ENCODE measurements at regions not wholly inside any gene's neighbourhood (a gene's known extent, or its start where the extent isn't known, plus 50 kb on each side); places are given as distances from the start of the nearest gene placed in this dataset.
A peak's percentile ranks its signal among the peaks of the same experiment; 100 is the strongest.

GRCh38 chr2:24424387-24424786 is 64.1 kb upstream of the ITSN2 start:
- TF ChIP-seq EZH2phosphoT487 (IDR thresholded peaks at IDR 0.05; ENCODE audit: low read depth) (no peak), CTCF (IDR thresholded peaks at IDR 0.05; ENCODE audit: low read depth, low read length) (no peak)
- Histone ChIP-seq H3K4me2 (ENCODE audit: low read length) (no peak overlapping the region), H3K36me3 (replicated peaks; ENCODE audit: low read depth, low read length) (no peaks in the 10 kb centered on the region), H3K27me3 (ENCODE audit: low read depth, low read length) (no peaks in the 10 kb centered on the region), H2AFZ (ENCODE audit: low read depth, low read length) (no peak overlapping the region), H3K79me2 (ENCODE audit: low read length) (no peaks in the 10 kb centered on the region), H3K27ac (ENCODE audit: low read length) (no peak overlapping the region), H3K9me3 (ENCODE audit: insufficient read depth, low read length) (no peaks in the 10 kb centered on the region), H3K4me3 (ENCODE audit: low read length) (no peak overlapping the region), H3K9ac (ENCODE audit: low read length) (no peak overlapping the region), H3K4me1 (ENCODE audit: low read length) (0 out of 2 replicates have a peak, but pooled peaks cover 3% of the 10 kb centered on the region), H4K20me1 (ENCODE audit: insufficient read depth, low read length) (no peaks in the 10 kb centered on the region)

- Histone ChIP-seq H3K79me2 (ENCODE audit: low read length) (no peaks in the 10 kb centered on the region), H3K4me1 (ENCODE audit: low read length) (0 out of 2 replicates have a peak, but pooled peaks cover 3% of the 10 kb centered on the region), H3K4me3 (ENCODE audit: low read length) (no peak overlapping the region), H3K9me3 (ENCODE audit: insufficient read depth, low read length) (no peaks in the 10 kb centered on the region), H3K36me3 (replicated peaks; ENCODE audit: low read depth, low read length) (no peaks in the 10 kb centered on the region), H4K20me1 (ENCODE audit: insufficient read depth, low read length) (no peaks in the 10 kb centered on the region), H2AFZ (ENCODE audit: low read depth, low read length) (no peak overlapping the region), H3K9ac (ENCODE audit: low read length) (no peak overlapping the region), H3K27ac (ENCODE audit: low read length) (no peak overlapping the region), H3K4me2 (ENCODE audit: low read length) (no peak overlapping the region), H3K27me3 (ENCODE audit: low read depth, low read length) (no peaks in the 10 kb centered on the region)
- no peak for TF ChIP-seq EZH2phosphoT487 (IDR thresholded peaks at IDR 0.05; ENCODE audit: low read depth)
- TF ChIP-seq CTCF (IDR thresholded peaks at IDR 0.05; ENCODE audit: low read depth, low read length): no peak
These were observed 62.8 kb upstream of the ITSN2 start for GRCh38 chr2:24423095-24423494.

GRCh38 chr2:24421668-24422067 is 61.3 kb upstream of the ITSN2 start:
- Histone ChIP-seq H3K79me2 (ENCODE audit: low read length) (no peaks in the 10 kb centered on the region), H3K4me2 (ENCODE audit: low read length) (peak overlapping the region; percentile 23; the same call in 1 of the 2 replicates), H3K27ac (ENCODE audit: low read length) (no peak overlapping the region), H3K9ac (ENCODE audit: low read length) (no peak overlapping the region), H3K4me1 (ENCODE audit: low read length) (0 out of 2 replicates have a peak, but pooled peaks cover 3% of the 10 kb centered on the region), H3K9me3 (ENCODE audit: insufficient read depth, low read length) (no peaks in the 10 kb centered on the region), H3K36me3 (replicated peaks; ENCODE audit: low read depth, low read length) (no peaks in the 10 kb centered on the region), H3K27me3 (ENCODE audit: low read depth, low read length) (no peaks in the 10 kb centered on the region), H3K4me3 (ENCODE audit: low read length) (no peak overlapping the region), H4K20me1 (ENCODE audit: insufficient read depth, low read length) (no peaks in the 10 kb centered on the region), H2AFZ (ENCODE audit: low read depth, low read length) (0 out of 2 replicates have a peak overlapping the region, but pooled peaks have one; percentile 23)
- TF ChIP-seq EZH2phosphoT487 (IDR thresholded peaks at IDR 0.05; ENCODE audit: low read depth) (no peak), CTCF (IDR thresholded peaks at IDR 0.05; ENCODE audit: low read depth, low read length) (peak; percentile 89)

- Histone ChIP-seq H3K4me2 (ENCODE audit: low read length) (no peak overlapping the region), H3K27me3 (ENCODE audit: low read depth, low read length) (no peaks in the 10 kb centered on the region), H3K27ac (ENCODE audit: low read length) (no peak overlapping the region), H2AFZ (ENCODE audit: low read depth, low read length) (no peak overlapping the region), H3K4me1 (ENCODE audit: low read length) (0 out of 2 replicates have a peak, but pooled peaks cover 3% of the 10 kb centered on the region), H3K79me2 (ENCODE audit: low read length) (no peaks in the 10 kb centered on the region), H3K4me3 (ENCODE audit: low read length) (no peak overlapping the region), H4K20me1 (ENCODE audit: insufficient read depth, low read length) (no peaks in the 10 kb centered on the region), H3K9me3 (ENCODE audit: insufficient read depth, low read length) (no peaks in the 10 kb centered on the region), H3K9ac (ENCODE audit: low read length) (no peak overlapping the region), H3K36me3 (replicated peaks; ENCODE audit: low read depth, low read length) (no peaks in the 10 kb centered on the region)
- TF ChIP-seq EZH2phosphoT487 (IDR thresholded peaks at IDR 0.05; ENCODE audit: low read depth) (no peak), CTCF (IDR thresholded peaks at IDR 0.05; ENCODE audit: low read depth, low read length) (no peak)
These were observed 60.0 kb upstream of the ITSN2 start for GRCh38 chr2:24420373-24420772.
